ENCODE measurements at regions not wholly inside any gene's neighbourhood (a gene's known extent, or its start where the extent isn't known, plus 50 kb on each side); places are given as distances from the start of the nearest gene placed in this dataset.

DNA sequence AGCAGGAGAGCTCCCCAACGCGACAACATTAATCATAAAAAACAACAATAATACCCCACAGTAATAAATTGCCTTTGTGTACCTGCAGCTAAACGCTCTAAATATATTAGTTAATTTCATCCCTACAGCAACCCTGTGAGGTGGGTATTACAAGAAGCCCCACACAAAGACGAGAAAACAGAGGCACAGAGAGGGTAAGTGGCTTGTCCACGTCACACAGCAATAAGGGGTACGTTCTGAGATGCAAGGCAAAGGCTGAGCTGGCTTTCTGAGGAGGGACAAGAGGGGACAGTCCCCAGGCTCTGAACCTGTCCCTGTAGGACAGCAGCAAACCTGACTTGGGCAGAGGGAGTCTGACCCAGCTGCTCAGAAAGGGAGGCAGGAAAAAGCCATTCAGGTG lies 78.2 kb downstream of the NCOR2 start:
- no peak for DNase-seq

- no peak for DNase-seq
Observed at GRCh38 chr12:124488520-124488919, 78.9 kb downstream of the NCOR2 start.

DNA sequence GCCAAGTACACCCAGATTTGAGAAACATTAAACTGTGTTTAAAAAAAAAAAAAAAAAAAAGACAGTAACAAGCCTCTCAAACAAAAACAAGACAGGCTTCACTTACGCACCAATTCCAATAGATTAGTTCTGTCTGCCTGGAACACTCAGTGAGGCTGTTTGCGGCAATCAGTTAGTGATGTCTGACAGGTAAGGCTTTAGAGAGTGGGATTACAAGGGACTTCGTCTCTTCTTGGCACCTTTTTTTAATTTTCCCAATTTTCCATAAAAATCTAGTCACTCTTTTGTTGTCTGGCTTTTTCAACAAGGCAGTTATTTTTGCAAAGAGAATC lies 79.6 kb downstream of the NCOR2 start:
- DNase-seq = no peak

- DNase-seq = no peak
Observed at GRCh38 chr12:124487066-124487833, 80.2 kb downstream of the NCOR2 start.

- no peak for DNase-seq
Observed at GRCh38 chr12:124486346-124486963, 81.0 kb downstream of the NCOR2 start.

- DNase-seq = no peak
Observed at GRCh38 chr12:124485371-124485770, 82.0 kb downstream of the NCOR2 start.

GRCh38 chr12:124484526-124484953 lies 82.9 kb downstream of the NCOR2 start:
- DNase-seq = no peak

GRCh38 chr12:124484067-124484466 lies 83.3 kb downstream of the NCOR2 start:
- DNase-seq = no peak

DNA sequence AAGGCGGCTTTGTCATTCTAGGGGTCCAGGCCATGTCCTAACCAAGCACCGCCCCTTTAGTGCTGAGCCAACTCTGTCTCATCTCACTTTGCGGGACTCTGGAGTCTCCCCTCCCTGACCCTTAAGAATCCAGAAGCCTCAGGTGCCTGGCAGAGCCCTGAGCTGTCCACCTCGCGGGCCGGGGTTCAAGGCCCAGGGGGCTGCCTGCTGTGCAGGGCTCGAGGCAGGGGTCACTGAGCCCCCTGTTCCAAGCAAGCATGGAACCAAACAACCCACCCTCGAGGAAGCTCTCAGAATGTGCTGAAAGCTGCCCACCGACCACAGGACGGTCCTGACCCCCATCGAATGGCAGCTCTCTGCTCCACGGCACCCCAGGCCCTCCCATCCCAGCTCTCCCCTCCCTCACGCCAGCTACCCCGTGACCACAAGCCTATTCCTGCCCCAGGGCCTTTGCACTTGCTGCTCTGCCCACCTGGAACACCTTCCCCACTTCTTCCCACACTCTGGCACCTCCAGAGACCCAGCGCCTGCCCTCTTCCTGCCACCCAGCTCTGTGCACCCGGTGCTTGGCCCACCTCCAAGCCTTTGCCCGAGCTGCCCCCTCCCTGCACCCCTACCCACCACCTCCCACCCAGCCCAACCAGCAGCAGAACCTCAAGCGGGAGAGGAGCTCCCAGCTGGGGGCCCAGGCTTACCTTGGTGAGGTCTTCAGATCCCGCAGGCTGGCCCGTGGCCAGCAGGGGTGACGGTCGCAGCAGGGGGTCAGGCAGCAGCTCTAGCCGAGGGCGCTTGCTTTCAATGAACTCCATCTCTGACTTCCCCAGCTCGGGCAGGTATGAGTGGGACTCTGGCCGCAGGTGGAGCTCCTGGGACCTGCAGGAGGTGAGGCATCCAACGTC lies 84.3 kb downstream of the NCOR2 start:
- no peak for DNase-seq

DNA sequence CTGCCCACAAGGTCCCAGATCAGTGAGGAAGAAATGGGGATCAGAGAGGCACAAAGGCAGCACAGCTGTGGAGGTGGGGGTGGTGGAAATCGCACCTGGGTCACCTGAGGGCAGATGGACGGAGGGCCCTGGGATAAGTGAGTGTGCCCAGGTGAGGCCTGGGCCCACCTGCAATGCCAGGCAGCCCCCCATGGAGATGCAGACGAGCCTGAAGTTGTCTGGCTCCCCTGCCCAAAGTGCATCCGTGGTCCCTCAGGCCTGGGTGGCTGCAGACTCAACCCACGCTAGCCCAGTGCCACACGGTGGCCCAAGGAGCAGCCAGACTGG lies 84.9 kb downstream of the NCOR2 start:
- no peak for DNase-seq

GRCh38 chr12:124481772-124482566 lies 85.4 kb downstream of the NCOR2 start:
- no peak for DNase-seq

DNA sequence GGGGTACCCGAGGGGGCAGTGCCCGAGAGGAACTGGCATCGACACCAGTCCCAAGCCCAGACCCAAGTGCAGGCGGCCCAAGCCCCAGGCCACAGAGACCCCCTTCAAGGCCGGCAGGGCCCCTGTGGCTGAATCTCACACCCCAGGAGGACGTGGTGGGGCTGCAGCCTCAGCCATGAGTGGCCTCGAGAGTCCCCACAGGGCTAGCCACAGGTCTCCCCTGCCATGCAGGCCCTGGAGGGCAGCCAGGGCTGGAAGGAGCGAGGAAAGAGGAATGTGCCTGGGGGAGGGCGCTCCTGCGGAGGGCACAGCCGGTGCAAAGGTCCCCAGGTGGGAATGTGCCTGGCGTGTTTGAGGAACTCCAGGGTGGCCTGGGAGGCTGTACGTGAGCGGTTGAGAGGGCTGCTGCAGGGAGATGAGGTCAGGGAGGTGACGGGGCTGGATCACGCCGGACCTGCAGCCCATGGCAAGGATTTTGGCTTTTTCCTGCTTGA lies 86.1 kb downstream of the NCOR2 start:
- DNase-seq = no peak

DNA sequence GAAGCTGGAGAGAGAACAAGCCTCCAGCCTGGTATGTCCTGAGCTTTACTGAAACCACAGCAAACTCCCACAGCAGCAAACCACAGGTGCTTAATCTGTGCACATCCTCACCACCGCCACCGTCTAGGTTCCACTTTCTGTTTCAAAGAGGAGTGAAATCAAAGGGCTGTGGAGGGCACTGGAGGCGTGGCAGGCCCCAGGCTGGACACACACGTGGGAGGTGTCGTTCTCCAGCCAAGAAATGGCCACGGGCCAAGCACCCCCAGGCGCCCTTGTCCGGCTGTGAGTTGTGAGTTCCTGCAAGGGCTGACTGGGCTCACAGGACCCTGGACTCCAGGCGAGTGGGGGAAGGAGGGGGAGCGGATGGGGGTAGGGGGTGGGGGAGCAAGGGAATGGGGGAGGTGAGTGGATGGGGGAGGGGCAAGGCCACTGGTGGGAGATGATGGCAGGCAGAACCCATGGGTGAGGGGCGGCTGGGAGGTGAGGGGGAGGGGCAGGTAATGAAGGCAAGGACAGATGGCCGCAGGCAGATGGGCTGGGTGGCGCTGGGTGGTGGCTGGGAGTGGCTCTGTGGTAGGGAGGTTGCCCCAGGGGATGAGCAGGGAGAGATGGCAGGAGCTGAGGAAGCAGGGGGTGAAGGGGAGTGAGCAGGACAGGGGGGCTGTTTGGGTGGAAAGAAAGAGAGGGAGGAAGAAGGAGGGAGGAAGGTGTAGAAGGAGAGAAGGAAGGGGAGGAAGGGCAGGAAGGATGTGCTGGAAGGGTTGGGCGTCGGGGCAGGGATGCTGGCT lies 86.7 kb downstream of the NCOR2 start:
- peak; percentile 58 for DNase-seq

- no peak for DNase-seq
Observed at GRCh38 chr12:124479680-124480468, 87.5 kb downstream of the NCOR2 start.

- DNase-seq = no peak
Observed at GRCh38 chr12:124478985-124479645, 88.3 kb downstream of the NCOR2 start.

- DNase-seq = no peak
Observed at GRCh38 chr12:124478416-124478815, 89.0 kb downstream of the NCOR2 start.

- peak; percentile 89 for DNase-seq
Observed at GRCh38 chr12:124477107-124477915, 90.1 kb downstream of the NCOR2 start.

DNA sequence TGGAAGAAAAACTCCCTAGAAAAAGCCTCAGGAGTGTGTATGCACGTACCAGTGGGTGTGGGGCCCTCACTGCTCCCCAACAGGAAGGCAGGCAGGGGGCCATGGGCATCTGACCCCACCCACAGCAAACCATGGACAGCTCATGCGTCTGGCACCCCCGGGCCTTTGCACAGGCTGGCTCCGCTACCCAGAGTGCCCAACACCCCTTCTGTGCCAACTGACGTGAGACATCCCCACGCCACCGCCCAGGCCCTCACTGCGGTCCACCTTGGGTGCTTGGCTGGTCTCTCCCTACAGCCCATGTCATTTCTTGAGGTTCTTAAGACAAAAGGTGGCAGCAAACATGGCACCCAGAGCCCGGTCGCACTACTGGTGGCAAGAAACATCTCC lies 91.4 kb downstream of the NCOR2 start:
- DNase-seq = no peak

DNA sequence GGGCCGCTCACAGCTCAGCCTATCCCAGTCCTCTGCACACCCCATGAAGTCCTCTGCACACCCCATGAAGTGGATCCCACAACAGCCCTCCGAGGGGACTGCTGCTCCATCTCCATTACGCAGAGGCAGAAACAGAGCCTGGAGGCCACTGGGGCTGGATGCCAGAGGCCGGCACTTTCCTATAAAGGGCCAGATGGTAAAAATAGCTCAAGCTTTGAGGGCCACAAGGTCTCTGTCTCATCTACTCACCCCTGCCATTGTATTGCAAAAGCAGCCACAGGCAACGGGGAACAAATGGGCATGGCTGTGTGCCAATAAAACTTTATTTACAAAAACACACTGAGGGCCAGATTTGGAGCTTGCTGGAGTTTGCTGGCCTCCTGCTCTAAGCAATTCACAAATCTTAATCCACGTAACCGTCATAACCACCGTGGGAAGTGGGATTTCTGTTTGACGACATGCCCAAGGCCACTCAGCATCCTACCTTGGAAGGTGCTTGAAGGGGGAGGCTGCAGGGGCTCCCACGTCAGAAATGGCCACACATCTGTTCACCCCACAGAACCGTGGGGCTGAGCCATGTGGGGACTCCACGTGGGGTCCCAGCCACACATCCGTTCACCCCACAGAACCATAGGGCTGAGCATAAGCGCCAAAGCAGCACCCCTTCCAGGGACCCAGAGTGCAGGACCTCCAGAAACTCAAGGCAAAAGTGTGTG lies 92.0 kb downstream of the NCOR2 start:
- no peak for DNase-seq
